GM18526 (cell line): ENCODE measurements at regions not wholly inside any gene's neighbourhood (a gene's known extent, or its start where the extent isn't known, plus 50 kb on each side); places are given as distances from the start of the nearest gene placed in this dataset.

Source experiments
- POLR2A ChIP-seq: IDR thresholded peaks from 3 replicates; pipeline ENCODE4 v1.6.1; 2011; ENCODE audit not compliant: insufficient read length; ENCODE audit errors: extremely low read depth

- TF ChIP-seq POLR2A: no peak
These were observed 314.9 kb downstream of the RPS24 start for GRCh38 chr10:78348411-78349164.

DNA sequence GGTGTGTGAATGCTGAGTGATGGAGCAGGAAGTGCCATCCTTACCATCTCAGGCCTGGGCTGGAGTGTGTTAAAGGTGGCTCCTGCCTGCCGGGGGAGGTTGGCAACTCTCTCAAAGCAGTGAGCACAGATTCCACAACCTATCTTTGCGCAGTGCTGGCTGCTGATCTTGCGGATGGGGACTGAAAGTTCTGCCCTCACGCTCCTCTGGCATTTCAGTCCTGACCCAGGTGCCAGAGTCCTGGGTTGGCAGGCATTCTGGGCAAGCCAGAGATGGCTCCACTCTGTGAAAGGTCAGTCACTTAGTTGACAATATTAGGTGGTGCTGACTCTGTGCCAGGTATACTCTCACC, 315.5 kb downstream of the RPS24 start:
- TF ChIP-seq POLR2A: no peak

GRCh38 chr10:78349911-78350663, 316.4 kb downstream of the RPS24 start:
- TF ChIP-seq POLR2A: no peak

GRCh38 chr10:78351283-78351682, 317.6 kb downstream of the RPS24 start:
- no peak for TF ChIP-seq POLR2A

- TF ChIP-seq POLR2A: no peak
These were observed 318.1 kb downstream of the RPS24 start for GRCh38 chr10:78351809-78352208.

DNA sequence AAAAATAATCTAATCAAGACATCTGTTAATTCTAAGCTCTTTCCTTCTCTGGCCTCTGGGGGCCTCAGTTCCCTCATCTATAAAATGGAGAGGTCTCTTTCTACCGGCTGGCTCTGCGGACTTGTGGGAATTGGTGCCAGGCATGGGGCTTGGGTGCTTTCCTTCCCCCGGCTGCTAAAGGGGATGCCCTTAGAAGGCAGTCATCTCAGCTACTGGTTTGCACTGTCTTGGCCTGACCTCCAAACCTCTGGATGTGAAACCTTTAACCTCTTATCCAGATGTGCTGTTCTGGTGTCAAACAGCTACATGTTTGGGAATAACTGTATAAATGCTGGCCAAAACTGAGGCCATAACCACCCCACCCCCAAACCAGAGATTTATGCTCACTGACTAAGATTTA, 320.0 kb downstream of the RPS24 start:
- TF ChIP-seq POLR2A: no peak

GRCh38 chr10:78354101-78354500, 320.4 kb downstream of the RPS24 start:
- TF ChIP-seq POLR2A: no peak

DNA sequence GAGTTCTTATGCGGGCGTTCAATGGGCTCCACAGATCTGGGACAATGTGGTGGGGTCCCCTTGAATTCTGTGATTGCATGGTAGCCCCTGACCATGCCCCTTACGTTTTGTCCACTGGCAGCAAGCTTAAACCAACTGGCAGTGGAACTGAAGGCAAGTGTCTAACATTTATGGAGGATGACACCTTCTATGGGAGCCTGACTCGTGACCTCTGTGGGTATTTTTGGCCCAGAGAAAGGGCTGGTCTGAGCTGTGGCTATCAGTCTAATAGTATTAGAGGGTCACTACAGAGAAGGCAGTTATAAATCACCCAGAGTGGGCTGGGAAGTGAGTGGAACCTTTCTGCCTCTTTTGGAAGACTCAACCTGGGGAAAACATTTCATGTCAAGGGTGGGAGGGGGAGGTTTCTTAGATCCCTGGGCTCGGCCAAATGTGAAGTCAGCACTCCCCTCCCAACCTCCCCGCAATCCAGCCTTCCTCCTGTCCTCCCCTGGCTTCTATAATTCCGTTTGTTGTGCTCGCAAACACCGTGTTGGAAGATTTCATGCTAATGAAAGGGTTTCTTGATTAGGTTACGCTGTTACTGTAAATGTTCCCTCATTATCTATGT, 322.7 kb downstream of the RPS24 start:
- no peak for TF ChIP-seq POLR2A

DNA sequence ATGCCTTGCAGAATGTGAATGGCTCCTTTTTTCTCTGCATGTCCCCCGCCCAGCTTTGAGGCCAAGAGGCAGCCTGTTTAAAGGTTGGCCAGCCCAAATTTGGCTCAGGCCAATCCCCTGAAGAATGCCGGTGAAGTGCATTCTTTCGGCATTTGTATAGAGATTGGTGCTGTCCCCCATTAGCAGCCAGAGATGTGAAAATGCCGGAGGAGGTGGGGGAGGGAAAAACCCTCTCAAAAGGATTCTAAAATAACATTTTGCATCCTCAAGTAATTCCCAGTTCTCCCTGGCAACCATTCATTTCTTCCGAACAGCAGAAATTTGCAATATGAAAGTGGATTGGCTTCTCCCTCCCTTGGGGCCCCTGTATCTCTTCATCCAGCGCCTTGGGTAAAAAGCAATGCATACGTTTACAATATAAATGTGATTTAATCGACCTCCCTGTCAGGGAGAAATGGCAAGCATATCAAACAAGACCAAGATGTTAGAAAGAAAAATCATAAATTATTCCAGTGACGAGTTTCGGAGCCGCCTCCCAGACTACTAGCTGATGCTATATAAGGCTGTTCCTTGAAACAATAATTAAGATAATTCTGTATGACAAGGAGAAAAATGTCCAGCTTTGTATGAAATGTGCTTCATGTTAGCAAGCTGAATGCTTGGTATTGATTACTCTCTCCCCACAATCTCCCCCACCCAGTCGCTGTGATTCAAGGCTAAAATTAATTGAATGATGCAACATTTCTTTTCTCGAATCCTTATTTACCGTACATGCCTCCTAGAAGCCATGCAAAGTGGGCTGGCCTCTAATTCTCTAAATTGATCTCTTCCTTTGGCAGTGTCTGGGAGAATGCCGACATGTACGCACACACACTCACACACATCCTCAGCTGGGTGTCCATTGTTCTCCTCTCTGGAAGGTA, 323.7 kb downstream of the RPS24 start:
- TF ChIP-seq POLR2A: no peak

- TF ChIP-seq POLR2A: no peak
These were observed 324.7 kb downstream of the RPS24 start for GRCh38 chr10:78358351-78358750.

DNA sequence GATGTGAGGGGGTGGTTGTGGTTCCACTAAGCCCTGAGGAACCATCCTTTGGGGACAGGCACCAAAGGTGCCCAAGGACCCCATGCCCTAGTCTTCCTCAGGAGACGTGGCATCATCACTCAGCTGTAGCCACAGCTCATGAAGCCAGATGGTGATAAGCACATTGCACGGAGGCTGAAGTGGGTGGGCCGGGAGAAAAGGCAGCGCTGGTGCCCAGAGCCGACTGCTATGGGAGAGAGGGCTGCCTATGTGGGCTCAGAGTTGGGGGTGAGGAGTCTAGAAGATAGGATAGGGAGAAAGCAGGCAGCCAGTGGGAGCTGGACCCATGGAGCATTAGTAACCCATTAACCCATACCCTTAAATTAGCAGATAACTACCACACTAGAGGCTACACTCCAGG, 325.3 kb downstream of the RPS24 start:
- TF ChIP-seq POLR2A: no peak

DNA sequence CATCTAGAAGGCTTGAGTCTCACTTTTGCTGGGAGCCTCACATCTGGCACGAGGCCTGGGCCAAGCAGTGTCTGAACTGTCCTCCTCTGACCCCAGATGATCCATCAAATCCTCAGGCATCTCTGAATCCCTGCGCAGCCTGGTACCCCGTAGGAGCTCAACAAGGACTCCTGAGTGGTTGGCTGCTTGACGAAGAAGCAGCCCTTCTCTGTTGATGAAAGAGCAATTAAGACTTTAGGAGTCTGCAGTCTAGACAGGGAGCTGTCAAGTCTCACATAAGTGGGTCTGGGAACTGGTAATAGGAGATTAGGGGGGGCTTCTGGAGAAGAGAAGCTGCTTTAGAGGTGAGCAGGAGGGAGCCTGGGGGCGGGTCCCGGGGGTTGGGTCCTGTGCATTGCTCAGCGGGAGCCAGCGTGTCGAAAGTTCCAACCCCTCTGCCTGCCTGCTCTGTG, 326.0 kb downstream of the RPS24 start:
- TF ChIP-seq POLR2A: no peak

- TF ChIP-seq POLR2A: no peak
These were observed 326.6 kb downstream of the RPS24 start for GRCh38 chr10:78360284-78360683.

GRCh38 chr10:78361031-78361430, 327.4 kb downstream of the RPS24 start:
- TF ChIP-seq POLR2A: no peak

- TF ChIP-seq POLR2A: no peak
These were observed 328.9 kb downstream of the RPS24 start for GRCh38 chr10:78362406-78363022.
